ENCODE measurements at regions not wholly inside any gene's neighbourhood (a gene's known extent, or its start where the extent isn't known, plus 50 kb on each side); places are given as distances from the start of the nearest gene placed in this dataset.
A peak's percentile ranks its signal among the peaks of the same experiment; 100 is the strongest.
"Not testable (repeated sequence)": the region's sequence is repeated elsewhere in the genome, so short reads cannot be mapped to it uniquely, and the experiment has no call there.

DNA sequence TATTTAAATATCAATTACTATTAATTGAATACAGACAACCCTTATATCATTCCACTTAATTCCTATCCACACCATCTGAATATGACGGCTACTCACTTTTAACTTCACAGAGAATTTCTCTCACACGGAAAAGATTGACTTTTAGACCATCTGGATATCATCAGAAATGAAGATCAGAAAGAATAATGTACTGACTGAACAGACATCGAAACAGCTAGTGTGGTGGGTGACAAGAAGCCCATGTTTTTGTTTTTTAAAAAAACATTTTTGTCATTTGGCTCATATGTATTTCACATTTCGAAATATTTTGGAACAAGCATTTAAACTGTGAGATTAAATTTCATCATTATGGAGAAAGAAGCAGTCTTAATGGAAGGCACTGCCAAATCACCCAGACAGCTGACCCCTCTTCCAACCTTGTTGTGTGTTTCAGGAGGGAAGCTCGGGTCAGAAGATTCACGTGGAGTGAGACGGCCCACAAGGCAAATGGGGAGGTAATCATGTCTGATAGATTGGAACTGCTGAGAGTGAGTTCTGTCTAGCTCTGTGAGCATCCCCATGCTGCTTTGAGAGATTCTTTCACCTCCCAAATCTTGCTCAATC is 204.2 kb upstream of the RASGEF1B start:
- peak; percentile 77 for DNase-seq

DNA sequence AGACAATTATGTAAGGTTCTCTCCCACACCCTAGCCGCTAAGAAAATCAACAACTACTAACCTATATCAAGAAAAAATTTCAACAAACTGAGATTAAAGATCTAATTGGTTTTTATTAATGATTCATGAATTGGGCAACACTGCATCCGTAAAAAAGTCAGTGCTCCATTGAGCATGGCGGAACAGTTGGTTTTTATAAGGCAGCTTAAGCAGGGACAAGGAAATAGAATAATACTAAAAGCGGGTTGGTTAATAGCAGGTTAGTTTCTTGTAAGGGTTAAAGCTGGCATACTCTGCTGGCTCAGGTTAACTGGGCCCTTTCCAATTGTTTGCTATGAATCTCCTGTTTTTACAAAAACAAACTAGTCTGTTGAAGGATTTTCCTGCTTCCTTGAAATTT is 202.3 kb upstream of the RASGEF1B start:
- no peak for DNase-seq

DNA sequence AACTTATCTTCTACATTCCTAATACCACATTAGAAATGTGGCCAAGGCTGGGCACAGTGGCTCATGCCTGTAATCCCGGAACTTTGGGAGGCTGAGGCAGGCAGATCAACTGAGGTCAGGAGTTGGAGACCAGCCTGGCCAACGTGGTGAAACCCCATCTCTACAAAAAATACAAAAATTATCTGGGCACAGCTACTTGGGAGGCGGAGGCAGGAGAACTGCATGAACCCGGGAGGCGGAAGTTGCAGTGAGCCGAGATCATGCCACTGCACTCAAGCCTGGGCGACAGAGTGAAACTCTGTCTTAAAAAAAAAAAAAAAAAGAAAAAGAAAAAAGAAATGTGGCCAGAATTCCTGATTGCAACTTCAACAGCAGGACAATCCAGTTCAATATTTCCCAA is 196.6 kb upstream of the RASGEF1B start:
- DNase-seq = not testable (repeated sequence)

DNA sequence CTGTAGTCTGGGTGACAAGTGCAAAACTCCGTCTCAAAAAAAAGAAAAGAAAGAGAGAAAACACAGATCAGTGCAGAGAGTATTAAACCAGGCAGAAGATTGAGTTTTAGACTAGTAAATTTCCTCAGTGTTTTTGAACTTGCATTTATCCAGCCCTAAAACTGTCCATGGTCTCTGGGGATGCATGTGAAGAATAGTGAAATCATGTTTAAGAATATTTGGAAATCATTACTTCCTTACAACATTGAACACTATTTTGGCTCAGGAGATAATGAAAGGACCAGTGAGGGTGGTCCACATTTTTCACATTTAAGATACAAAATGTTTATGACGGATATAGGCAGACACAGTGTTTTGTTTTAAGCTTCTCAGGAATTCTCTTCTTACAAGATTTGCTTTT is 195.8 kb upstream of the RASGEF1B start:
- DNase-seq = no peak

DNA sequence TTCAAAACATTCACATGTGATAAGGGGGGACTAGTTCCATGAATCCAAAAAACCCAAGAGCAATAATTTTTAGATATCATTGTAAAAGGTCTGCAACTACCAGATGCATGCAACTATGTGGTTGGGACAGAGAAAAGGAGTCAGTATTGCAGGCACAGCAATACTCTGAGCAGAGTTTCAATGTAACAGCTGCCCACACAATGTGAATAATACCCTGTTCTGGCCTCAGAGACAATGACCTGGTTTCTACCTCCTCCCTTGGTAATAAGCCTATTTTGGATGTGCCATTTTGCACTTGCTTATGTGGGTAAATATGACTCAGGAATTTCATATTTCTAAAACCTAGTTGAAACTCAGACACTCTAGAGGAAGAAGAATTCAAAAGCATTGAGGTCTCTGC is 194.8 kb upstream of the RASGEF1B start:
- DNase-seq = no peak

DNA sequence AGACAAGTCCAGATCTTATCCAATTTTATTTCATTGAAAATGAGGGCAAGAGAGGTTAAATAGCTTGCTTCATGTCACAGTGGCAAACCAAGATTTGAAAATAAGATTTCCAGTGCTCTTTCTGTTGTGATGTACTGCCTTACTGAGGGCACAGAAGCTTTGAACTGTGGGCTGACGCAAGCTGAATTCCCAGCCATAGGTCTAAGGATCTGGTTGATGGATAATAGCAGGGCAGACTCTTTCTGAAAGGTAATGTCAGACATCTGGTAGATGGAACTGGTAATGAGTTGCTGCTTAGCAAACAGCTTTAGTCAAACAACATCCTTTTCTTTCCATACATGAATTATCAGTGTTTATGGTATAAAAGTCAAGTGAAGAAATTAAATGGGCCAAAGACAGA is 193.9 kb upstream of the RASGEF1B start:
- no peak for DNase-seq

DNA sequence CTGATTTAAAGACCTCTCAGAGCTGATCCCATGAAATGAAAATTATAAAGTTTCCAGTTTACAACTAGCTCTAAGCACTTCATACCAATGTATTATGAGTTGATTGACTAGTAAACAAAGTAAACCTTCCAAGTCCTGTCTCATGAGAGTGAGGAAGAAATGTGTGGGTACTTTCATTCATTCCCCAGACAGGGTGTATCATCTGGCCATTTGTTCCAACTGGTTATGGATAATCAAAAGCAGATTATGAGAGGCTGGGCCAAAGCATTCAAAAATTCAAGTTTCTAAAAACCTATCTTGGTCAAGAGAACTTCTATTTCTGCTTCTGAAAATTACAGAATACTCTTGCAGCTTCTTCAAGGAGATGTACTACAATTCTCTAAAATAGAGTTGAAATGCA is 193.3 kb upstream of the RASGEF1B start:
- DNase-seq = no peak

DNA sequence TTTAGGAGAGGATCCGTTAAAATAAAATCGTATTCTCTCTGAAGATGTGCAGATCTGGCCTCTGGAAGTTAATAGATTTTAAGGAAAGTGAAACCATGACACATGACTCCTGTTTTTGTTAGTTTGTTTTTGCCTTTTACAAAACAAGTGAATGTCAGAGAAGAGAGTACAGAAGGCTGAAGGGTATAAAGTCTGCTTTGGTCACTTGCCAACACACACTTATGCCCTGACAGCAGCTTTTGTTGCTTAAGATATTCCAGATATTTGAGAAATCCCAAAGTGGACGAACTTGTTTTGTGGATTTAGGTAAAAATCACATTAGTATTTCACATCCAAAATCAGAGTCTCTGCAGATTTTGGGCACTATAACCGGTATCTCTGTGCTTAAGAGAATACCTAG is 192.4 kb upstream of the RASGEF1B start:
- peak in 1 of 2 donors; percentile 20 for DNase-seq

DNA sequence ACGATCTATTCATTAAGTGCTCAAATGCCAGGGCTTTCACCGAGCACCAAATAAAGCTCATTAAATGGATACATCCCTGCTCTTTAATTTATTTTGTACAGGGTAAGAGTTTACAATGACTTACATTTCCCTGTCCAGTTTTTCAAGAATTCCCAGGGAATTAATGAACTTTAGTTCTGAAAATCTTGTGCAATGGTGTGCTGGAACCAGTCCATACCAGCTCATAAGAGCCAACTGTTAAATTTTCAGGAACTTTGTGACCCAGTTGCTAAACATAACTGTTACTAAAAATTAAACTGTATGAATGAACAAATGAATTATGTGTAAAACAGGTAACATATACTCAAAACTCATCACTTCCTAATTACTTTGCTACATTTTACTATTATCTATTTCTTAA is 191.7 kb upstream of the RASGEF1B start:
- DNase-seq = peak in 1 of 2 donors; percentile 36

DNA sequence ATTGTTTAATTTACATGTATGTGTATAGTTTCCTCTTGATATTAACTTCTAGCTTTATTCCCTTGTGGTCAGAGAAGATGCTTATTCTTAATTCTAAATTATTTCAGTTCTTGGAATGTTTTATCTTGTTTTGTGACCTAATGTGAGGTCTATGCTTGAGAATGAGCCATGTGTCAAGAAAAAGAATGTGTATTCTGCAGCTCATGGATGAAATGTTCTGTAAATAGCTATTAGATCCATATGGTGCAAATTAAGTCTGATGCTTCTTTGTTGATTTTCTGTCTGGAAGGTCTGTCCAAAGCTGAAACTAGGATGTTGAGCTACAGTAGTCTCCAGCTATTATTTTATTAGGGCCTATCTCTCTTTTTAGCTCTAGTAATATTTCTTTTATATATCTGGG is 187.3 kb upstream of the RASGEF1B start:
- no peak for DNase-seq

DNA sequence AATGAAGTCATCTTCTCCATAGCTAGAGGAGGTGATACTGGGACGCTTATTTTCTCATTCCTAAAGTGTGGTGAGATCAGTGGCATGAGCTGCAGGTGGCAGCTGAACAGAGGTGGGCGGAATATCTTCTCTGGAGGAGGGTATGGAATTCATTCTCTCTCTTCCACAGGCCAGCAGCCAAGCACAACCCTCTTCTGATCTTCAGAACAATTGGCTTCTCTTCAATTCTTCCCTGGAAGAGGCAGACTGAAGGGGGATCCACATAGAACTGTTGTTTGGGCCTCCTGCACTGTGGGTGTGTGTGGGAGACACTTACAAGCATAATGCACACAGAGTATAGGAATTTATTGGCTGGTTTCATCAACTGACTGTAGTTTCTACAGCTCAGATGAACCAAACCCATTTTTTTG is 180.4 kb upstream of the RASGEF1B start:
- DNase-seq = no peak

DNA sequence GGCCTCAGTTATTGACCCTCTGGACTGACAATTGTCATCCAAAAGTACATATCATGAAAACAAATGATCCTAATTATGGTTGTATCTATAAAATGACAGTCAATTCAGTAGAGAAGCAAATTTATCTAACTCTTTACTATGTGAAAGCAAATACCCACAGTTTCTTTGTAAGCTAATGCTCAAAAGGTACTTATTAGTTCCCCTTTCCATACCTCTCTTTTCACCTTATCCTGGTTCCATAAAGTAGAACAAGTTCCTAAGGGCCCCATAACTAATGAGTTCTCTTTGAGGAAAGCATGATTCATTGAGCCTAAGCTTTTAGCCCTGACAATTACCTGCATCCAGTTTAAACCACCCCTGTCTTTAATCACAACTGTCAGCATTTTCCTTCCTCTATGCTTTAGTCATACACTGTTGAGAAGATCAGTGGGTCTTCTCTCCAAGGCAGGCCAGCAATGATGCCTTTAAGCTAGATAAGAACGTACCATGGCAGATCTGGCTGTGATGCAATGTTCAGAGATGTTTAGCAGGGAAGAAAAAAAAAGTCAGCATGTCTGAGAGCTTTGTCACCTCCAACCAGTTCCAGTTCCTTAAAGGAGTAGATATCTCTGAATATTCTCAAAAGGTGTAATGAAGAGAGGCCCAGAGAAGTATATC is 179.7 kb upstream of the RASGEF1B start:
- no peak for DNase-seq

DNA sequence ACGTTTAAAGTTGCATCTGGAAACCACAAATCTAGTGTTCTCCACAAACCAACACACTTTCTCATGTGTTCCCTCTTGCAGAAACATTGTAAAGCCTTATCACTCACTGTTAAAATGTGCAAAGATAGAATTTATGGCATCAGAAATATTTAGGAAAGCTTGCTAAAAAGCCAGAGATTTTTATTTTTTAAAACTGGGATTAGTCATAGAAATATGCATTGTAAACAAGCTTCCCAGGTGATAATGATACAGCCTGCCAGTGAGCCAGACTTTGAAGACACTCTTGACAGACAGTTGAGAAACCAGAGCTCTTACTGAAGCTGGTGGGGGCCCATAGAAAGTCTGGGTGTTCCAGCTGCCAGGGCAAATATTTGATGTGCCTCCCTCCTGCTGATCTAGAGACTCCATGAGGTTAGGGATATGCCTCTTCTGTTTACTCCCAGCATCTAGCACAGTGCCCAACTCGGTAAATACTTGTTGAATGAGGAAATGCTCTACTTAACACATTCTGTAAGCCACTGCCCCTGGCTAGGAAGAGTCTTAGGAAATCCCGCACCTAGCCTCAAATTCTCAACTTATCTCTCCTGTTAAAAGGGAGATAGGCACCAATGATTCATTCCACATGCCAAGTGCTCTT is 179.0 kb upstream of the RASGEF1B start:
- no peak for DNase-seq

DNA sequence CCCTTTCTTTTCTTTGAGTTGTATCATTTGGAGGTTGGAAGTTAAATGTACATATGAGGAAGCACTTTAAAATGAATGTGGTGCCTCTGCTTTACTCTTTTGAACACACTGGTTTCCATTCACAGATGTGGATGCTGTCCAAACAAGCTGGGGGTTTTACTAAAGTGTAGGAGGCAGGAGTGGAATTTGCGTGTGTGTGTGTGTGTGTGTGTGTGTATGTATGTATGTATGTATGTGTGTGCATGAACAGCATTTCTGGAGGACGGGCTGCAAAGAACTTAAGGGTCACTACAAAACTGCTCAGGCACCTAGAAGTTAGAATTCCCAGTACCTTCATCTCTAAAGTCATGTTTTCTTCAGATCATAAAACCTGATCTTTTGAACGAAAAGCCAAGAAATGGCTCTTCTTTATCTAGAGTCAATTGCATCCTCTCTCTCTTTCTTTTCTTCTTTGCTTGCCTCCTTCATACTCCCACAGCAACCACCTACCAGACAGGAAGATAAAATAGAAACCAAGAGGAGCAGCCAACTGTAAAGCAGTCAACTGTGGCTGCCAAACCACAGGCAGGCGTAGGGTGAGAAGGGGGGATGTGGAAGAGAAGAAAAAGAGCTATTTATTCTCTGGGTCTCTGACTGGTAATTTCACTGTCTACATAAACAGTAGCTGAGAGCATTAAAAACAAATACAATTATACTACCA is 177.0 kb upstream of the RASGEF1B start:
- no peak for DNase-seq

DNA sequence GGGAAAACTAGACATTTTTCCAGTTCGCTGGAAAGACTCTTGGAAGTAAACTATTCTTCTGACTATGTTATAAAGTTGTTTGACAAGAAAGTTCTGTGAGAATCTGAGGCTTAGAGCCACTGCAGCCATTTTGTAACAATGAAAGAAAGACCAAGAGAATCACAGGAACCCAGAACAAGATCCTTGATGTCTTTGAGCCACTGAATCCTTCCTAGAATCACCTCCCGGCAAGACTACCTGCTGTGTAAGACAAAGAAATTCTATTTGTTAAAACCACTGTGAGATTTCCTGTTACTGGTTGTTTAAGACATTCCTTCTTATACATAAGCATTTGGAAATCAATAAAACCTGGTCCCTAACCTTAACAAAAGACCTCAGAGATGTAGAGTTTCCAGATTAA is 175.7 kb upstream of the RASGEF1B start:
- no peak for DNase-seq

DNA sequence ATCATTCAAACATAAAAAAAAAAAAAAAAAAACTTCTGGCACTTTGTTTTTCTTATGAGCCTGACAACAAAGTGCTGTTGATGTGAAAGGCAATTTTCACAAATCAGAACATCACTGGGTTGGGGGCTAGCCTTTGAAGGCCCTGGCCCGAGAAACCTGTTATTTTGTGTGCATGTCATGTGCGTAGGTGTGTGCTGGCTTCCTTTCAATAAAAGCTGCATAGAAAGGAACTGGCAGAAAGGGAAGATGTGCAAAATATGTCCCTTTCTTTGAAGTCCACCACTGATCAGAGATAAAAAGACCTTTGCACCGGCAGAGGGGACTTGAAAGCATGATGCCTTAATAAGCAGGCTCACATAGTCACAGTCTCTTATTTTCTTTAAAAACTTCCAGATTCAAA is 170.8 kb upstream of the RASGEF1B start:
- DNase-seq = no peak

DNA sequence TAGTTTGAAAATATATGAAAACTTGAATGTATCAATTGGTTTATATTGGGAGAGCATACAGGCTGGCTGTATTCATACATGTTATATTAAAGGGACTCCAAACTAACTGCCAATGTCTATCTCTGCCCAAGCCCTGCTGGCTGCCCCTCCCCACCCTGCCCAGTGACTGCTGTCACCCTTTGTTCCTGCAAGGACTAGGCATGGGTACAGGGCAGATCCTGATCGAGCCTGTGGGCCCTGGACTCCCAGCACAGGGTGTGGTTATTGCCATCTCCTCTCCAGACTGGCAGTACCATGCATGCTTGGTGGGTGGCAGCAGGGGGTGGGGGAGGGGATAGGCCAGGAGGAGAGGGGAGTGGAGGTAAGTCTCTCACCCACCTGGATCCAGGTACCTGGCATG is 167.5 kb upstream of the RASGEF1B start:
- DNase-seq = no peak

DNA sequence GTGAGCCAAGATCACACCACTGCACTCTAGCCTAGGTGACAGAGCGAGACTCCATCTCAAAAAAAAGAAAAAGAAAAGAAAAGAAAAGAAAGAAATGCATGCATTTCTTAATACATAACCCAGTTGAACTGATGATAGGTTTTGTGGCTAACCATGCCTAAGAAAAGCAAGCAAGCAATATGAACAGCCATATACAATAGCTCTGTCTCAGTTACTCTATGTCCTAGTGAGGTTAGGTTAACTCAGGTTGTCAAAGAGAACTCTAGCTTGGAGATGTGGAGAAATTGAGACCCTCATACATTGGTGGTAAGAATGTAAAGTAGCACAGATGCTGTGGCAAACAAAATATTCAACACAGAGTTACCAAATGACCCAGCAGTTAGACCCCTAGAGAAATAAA is 167.0 kb upstream of the RASGEF1B start:
- no peak for DNase-seq

DNA sequence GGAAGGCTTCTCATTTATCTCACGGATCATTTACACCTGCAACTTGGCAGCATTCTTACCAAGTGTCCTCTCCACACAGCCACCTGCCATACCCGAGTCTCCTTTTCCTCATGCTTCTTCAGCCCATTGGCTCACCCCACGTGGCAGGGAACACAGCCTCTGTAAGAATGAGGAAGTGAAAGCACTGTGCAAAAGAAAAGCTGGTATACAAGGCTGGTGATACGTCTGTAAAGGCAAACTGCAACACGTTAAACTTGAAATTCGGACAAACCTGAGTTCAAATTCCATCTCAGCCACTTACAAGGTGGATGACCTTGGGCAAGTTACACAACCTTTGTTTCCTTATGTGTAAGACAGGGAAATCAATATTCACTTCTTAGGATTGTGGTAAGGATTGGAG is 164.0 kb upstream of the RASGEF1B start:
- DNase-seq = no peak

DNA sequence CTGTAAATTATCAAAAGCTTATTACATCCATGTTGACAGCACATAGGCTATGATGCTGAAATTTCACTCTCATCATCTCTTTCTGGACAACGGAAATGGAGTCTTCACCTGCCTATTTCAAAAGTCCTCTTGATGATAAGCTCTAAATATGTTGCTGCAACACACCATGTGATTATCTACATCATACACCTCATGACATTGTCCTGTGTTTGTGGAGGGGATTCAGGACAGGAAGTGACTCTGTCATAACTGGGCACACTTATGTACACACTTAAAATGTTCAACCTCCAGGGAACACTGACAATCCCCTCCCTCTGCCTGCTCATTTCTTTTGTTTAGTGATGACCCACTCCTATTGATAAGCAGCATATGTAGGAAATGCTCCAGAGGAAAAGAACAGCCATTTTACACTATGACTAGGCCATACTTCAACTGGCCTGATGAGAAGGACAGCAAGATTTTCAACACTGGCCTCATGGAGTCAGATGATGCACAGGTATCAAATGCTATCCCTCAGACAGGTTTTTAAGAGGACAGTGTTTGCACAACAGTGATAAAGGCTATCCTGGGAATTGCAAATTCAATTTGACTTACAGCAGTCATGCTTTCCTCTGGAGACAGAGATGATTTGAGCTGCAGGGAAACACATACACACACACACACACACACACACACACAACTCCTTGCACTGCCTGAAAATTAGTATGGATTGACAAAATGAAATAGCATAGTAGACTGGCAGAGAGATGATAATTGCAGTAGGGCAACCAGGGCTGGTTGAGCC is 163.3 kb upstream of the RASGEF1B start:
- DNase-seq = no peak

DNA sequence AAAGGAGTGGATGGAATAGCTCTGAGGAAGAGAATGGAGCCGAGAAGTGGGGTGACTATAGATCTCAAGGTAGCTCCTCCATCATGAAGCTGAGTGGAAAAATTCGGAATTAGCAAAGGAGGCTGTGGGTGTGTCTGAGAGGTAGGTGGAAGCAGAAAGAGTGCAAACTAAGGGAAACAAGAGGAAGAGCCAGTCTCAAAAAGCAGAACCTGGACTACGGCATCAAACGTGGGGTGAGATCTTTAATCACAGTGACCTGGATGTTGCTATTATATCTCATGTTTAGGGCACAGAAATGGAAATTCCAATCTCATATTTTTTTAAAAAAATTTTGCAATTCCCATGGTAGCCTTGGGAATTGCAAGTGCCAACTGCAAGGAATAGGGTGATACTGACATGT is 162.5 kb upstream of the RASGEF1B start:
- DNase-seq = no peak

Data from right lung (tissue), 2 donors.